HG02623 (cell line): ENCODE measurements at regions not wholly inside any gene's neighbourhood (a gene's known extent, or its start where the extent isn't known, plus 50 kb on each side); places are given as distances from the start of the nearest gene placed in this dataset.

ENCODE experiments used
- ATAC-seq: cut with Tn5 transposase; IDR thresholded peaks from one replicate; pipeline ENCODE4 v1.9.1; 2021; ENCODE audit warnings: moderate library complexity; ENCODE audit not compliant: unreplicated experiment

DNA sequence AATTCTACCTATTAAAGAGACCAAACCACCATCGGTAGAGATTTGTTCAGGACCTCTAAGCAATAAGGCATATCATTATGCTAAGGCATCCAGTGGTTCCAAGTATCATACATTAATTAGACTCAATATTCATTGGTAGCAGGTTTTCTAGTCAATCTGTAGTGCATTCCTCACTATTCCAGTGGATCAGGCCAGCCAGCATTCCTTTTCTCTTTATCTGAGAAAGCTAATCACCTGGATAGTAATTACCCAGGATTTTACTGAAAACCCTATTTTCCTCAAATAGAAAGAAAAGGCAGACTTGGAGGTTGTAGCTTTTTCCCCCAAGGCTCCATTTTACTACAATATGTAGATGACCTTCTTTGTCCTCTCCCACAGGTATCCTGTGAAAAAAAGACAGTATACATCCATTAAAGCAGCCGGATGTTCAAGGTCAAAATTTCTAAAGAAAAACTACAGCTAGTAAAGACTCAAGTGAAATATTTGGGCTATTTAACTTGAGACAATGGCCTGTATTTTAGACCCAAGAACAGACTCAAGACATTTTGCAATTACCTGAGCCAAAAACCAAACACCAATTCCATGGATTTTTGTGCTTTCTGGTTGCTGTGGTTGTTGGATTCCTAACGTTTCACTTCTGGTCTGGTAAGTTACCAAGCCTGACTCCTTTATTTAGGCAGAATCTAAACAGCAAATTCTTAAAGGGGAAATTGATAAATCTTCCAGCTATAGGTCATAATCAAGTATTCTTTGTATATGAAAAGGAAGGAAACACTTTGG lies 149.1 kb upstream of the MOCS1 start:
- ATAC-seq: no peak

- ATAC-seq: no peak
These were observed 148.2 kb upstream of the MOCS1 start for GRCh38 chr6:40082278-40083043.

DNA sequence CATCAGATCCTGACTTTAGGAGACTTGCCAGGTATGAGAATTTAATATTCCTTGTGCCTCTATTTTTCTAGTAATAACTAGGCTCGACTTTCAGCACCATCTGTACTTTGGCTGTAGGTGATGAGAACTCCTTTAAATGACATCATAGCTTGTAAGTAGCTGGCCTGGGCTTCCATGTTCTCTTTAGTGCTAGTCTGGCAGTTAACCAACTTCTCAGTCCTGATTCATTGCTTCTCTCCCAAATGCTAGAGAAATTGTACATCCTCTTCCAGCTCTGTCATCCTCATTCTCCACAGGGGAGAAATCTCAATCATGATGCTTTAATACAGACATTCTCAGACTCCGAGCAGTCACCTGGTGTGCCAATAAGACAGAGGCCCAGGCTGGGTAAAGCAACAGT lies 143.5 kb upstream of the MOCS1 start:
- ATAC-seq: no peak

DNA sequence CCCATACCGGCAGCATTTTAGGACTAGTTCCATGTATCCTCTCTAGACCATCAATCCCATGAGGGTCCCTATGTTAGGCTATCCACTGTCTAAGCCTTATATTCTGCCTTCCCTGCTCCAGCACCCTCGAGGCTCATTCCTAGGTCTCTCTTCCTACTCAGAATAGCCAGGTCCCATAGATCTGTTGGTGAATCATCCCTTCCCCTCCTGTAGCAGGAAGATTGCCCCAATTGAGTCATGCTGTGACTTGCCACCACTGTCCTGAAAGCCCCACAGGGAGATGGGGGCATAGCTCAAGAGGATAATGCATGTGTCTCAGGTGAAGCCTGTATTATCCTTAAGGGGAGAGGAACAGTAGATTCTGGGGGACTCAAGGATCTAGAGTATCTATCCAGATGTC lies 143.1 kb upstream of the MOCS1 start:
- no peak for ATAC-seq

DNA sequence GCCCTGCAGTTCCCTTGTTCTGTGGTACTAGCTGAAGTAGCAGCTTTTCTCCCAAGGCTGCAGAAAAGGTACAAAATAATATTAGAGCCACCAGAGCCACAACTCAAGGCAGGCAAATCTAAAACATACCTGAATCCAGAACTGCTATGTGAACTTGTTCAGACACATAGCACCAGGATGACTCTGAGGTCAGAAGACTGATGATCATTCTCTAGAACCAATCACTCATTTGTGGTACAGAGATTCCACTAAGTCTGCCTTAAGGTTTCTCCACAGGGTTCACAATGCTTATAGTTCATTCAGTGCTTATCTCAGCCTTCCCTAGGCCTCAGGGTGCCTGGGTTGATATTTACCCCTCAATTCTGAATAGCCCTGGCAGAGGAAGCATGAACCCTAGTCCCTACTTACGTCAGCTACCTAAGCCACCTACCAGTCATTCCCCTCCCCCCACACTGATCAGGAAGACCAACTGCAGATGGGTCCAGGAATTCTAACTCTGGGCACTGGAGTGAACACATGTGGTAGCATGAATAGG lies 140.9 kb upstream of the MOCS1 start:
- no peak for ATAC-seq

DNA sequence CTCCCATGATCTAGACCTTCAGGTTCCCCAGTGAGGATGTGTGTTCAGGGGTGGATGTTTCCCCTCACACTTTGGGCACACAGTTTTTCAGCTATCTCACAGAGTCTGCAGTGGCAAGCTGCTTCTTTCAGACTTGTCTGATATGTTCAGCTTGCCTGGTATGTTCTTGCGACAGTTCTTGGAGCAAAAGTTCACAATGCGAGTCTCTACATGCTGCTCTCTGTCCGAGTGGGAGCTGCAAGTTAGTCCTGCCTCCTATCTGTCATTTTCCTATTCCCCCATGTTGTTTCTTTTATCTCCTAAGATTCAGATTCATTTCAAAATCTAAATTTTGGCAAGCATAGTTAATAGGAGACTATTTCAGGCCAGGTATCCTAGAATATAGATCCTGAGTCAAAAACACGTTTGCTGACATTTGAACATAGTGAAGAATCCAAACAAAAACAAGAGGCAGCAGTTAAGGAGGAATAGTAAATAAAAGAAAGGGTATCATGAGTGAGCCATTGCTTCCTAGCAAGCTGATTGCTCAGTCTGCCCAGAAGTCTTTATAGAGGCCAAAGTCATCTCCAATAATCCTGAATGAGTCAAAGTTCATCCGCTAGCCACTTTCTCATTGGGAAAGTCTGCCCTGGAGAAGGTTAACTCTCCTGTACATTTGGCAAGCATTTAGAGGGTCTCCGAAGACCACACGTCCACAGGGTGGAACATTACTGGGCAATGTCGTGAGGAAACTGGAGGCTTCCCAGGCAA lies 140.2 kb upstream of the MOCS1 start:
- no peak for ATAC-seq

DNA sequence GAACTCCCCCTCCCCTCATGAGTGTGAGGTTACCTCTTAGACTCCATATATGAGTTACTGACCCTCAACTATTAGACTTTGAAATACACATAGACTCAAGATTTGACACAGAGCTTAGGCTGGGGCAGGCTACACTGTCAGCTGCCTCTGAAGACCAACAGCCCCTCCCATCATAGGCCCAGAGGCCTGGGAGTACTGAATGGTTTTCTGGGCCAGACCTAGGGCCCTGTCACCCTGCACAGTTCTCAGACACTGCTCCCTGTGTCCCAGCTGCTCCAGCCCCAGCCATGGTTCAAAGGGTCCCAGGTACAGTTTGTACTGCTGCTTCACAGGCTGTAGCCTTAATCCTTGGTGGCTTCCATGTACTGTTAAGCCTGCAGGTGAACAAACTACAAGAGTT lies 132.1 kb upstream of the MOCS1 start:
- ATAC-seq: no peak

- ATAC-seq: no peak
These were observed 122.6 kb upstream of the MOCS1 start for GRCh38 chr6:40056865-40057264.

DNA sequence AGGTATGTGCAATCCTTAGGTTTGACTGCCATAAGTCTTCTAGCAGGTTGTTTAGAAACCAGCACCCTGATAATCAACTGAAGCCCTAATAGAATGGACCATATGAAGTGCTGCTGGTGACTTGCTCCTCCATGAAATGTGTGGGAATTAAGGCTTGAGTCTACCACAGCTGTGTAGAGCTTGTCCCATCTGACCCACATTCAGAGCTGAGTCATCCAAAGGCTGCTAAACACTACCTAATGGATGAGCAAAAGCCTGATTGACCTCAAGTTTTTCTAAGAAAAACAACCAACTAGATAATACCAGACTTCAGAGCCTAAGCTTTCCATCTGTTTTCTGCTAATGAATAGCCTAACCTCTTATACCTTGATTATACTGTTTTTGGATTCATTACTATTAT lies 120.3 kb upstream of the MOCS1 start:
- ATAC-seq: no peak

DNA sequence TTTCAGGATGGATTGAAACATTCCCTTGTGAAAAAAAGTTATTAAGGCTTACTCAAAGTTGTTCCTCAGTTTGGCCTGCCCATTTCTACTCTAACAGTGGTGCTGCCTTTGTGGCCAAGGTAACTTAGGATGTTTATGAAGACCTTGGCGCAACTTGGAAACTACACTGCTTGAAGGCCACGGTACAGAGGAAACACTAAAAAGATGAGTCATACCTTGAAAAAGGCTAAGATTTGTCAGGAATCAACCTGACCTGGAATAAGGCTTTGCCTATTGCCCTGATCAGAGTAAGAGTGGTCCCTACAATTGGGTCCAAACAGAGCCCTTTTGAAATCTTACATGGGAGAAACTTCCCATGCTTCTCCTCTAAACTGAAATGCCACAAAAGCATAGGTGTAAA lies 119.9 kb upstream of the MOCS1 start:
- no peak for ATAC-seq

DNA sequence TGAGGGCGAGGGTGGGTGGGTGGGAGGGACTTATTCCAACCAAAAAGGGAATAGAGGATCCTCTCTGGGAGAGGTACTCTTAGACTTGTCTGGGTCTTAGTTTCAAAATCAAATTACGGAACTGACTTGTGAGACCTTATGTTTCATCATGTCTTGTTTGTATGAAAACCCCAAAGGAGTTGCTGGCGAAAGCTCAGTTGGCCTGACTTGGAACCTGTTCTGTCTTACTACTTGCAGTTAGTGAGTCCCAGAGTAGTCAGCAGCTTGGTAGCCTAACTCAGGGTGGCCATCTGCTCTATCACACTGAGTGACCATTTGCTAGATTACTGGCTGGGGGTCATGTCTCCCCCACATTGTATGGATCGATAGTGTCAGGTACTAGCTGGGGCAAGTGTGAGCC lies 114.9 kb upstream of the MOCS1 start:
- no peak for ATAC-seq

- no peak for ATAC-seq
These were observed 109.9 kb upstream of the MOCS1 start for GRCh38 chr6:40044196-40044595.

GRCh38 chr6:40042232-40042631 lies 108.0 kb upstream of the MOCS1 start:
- no peak for ATAC-seq

GRCh38 chr6:40039042-40039441 lies 104.8 kb upstream of the MOCS1 start:
- no peak for ATAC-seq

- no peak for ATAC-seq
These were observed 104.4 kb upstream of the MOCS1 start for GRCh38 chr6:40038626-40039025.

DNA sequence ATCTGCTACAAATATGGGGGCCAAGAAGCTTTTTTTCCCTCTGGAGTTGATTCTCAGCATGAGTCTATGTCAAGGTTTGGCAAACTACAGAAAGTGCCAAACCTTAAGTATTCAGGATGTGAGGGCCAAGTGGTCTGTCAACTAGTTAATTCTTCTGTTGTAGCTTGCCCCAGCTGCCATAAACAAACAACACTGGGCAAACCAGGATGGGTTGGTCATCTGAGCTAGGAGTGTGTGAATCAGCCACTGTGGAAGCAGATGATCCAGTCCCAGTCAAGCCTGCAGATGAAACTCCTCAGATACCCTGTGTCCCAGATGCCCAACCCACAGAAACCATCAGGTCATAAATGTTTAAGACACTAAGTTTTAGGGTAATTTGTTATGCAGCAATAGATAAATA lies 103.0 kb upstream of the MOCS1 start:
- no peak for ATAC-seq

- no peak for ATAC-seq
These were observed 101.9 kb upstream of the MOCS1 start for GRCh38 chr6:40036186-40036585.

DNA sequence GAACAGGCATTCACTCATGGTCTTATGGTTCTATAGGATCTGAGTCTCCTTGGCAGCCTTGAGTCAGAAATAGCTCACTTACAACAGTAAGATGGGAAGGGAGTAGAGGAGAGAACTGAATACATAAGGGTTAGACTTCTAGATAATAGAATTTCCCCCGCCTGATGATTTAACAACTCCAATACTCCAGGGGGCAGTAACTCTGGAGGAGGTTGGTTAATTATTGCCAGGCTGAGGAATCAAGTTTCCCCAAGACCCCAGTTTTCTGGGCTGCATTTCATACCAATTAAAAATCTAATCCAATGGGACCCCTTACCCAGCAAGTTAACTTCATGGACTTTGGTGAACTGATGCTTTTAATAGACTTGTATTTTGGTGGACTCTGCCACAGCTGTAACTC lies 94.2 kb upstream of the MOCS1 start:
- ATAC-seq: no peak

DNA sequence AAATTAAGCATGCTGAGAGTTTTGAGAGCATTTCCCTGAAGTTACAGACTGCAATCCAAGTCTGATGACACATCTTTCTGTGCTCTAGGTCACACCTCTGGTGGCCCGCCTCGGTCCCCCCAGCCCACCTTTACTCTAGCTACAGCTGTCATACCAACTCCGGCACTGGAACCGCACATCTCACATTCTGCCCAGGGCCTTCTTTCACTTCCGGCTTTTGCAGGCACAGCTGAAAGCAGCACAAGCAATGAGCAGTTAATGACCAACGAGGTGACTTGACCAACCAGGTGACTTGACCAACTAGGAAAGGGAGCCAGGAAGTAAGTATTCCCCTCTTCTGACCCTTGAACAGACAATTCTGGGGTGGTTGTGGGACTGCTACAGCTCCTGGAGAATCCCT lies 88.6 kb upstream of the MOCS1 start:
- no peak for ATAC-seq

DNA sequence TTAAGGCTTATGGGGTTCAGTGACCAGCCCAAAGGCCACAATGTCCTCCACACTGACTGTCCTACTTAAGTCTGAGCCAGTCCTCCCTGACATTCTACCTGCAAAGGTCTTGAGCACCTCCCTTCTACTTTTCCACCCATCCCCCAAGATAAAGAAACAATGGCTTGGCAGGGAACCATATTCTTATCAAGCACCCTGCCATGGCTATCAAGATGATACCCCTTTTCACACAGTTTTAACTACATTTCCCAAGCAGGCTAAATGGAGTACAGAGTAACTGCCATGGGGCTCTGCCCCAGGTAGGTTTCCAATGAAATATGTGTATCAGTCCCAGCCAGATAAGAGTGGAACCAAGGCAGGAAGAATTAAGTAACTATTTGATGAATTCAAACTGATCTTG lies 85.9 kb upstream of the MOCS1 start:
- ATAC-seq: no peak

DNA sequence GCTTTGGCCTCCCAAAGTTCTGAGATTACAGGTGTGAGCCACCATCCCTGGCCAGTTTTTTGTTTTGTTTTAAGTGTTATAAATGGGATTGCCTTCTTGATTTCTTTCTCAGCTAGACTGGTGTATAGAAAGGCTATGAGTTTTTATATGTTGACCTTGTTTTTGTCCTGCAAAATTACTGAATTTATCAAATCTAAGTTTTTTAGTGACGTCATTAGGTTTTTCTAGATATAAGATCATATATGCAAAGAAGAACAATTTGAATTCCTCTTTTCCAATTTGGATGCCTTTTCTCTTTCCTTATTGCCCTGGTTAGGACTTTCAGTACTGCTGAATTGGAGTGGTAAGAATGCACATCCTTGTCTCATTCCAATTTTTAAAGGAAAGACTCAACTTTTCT lies 81.3 kb upstream of the MOCS1 start:
- ATAC-seq: no peak

DNA sequence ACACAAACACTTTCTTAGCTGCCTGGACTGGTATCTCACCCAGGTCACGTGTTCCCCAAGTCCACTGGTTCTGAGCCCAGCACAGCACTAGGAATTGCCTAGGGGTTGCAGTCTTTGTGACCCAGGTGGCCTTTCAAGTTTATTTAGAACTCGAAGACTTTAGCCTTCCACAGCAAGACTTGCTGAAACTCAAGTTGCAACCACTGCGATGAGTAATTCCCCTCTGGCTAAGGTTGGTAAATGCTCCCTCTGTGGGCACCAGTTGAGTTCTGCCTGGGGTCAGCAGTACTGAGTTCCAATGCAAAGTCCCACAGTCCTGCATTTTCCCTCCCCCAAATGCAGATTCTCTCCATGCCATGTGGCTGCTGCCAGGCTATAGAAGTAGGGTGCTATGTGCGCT lies 77.6 kb upstream of the MOCS1 start:
- ATAC-seq: no peak
